Thyroid gland (tissue), 4 donors: ENCODE measurements at regions not wholly inside any gene's neighbourhood (a gene's known extent, or its start where the extent isn't known, plus 50 kb on each side); places are given as distances from the start of the nearest gene placed in this dataset.

Experiments
- CTCF ChIP-seq, 6 experiments: fragments of 200-600 bp in 3 of 6; fragments of 450-650 bp in 3 of 6; sonication (generic) in 3 of 6; IDR thresholded peaks; one replicate each; pipeline ENCODE4 v1.5.1; 2016 to 2019; ENCODE audit warnings: antibody characterized with exemption in 6 of 6, mild to moderate bottlenecking in 2 of 6, inconsistent platforms in 1 of 6, moderate library complexity in 1 of 6
- POLR2A ChIP-seq, 2 donors: fragments of 450-650 bp; IDR thresholded peaks; one replicate each; pipeline ENCODE4 v1.6.1; 2017; ENCODE audit warnings: antibody characterized with exemption in 2 of 2, mild to moderate bottlenecking in 2 of 2, moderate library complexity in 1 of 2

- TF ChIP-seq POLR2A (IDR thresholded peaks at IDR 0.05) = no peak
- TF ChIP-seq CTCF (IDR thresholded peaks at IDR 0.05) = no peak
Observed at GRCh38 chr9:120191141-120191540, 388.8 kb downstream of the CDK5RAP2 start.
